ENCODE measurements at regions not wholly inside any gene's neighbourhood (a gene's known extent, or its start where the extent isn't known, plus 50 kb on each side); places are given as distances from the start of the nearest gene placed in this dataset.

DNA sequence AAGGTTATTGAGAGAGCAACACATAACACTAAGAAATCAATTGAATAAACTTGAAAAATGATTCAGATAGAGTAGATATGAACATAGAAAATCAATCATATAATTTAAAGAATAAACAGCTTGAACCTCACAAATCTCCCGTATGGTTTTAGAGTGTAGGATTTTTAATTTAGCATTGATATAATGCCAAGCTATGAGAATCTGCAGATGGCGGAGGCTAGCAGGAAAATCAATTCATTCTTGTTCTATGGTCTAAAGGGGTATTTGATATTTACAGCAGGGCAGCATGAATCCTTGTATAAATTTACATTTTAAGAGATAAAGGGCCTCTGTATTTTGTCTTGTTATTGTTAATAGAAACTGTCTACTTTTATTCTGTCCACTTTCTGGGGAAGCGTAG is 797.0 kb downstream of the GALR1 start:
- TF ChIP-seq POLR2AphosphoS5 (IDR thresholded peaks at IDR 0.05; ENCODE audit: low read depth, low read length) (no peak), FOXP2 (optimal IDR thresholded peaks at IDR 0.05; ENCODE audit: borderline replicate concordance, extremely low read depth, extremely low read length, insufficient read depth) (no peak), SIN3A (IDR thresholded peaks at IDR 0.05; ENCODE audit: borderline replicate concordance, insufficient read depth, low read length) (no peak), TAF1 (IDR thresholded peaks at IDR 0.05; ENCODE audit: borderline replicate concordance, insufficient read depth, low read length) (no peak)
- TF ChIP-seq, protein P1, sequence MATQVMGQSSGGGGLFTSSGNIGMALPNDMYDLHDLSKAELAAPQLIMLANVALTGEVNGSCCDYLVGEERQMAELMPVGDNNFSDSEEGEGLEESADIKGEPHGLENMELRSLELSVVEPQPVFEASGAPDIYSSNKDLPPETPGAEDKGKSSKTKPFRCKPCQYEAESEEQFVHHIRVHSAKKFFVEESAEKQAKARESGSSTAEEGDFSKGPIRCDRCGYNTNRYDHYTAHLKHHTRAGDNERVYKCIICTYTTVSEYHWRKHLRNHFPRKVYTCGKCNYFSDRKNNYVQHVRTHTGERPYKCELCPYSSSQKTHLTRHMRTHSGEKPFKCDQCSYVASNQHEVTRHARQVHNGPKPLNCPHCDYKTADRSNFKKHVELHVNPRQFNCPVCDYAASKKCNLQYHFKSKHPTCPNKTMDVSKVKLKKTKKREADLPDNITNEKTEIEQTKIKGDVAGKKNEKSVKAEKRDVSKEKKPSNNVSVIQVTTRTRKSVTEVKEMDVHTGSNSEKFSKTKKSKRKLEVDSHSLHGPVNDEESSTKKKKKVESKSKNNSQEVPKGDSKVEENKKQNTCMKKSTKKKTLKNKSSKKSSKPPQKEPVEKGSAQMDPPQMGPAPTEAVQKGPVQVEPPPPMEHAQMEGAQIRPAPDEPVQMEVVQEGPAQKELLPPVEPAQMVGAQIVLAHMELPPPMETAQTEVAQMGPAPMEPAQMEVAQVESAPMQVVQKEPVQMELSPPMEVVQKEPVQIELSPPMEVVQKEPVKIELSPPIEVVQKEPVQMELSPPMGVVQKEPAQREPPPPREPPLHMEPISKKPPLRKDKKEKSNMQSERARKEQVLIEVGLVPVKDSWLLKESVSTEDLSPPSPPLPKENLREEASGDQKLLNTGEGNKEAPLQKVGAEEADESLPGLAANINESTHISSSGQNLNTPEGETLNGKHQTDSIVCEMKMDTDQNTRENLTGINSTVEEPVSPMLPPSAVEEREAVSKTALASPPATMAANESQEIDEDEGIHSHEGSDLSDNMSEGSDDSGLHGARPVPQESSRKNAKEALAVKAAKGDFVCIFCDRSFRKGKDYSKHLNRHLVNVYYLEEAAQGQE (IDR thresholded peaks at IDR 0.05; ENCODE audit: insufficient read depth in 1 of 2, low read depth in 2 of 2, low read length in 2 of 2), result no peak
